ENCODE measurements at regions not wholly inside any gene's neighbourhood (a gene's known extent, or its start where the extent isn't known, plus 50 kb on each side); places are given as distances from the start of the nearest gene placed in this dataset.
"Not testable (repeated sequence)": the region's sequence is repeated elsewhere in the genome, so short reads cannot be mapped to it uniquely, and the experiment has no call there.

GRCh38 chr6:105688573-105688972 is 285.7 kb upstream of the PREP start:
- Histone ChIP-seq H3K36me3 (no peaks in the 10 kb centered on the region), H3K4me2 (no peak overlapping the region), H3K9me3 (ENCODE audit: low read depth) (no peaks in the 10 kb centered on the region), H3K4me3 (no peak overlapping the region), H3K4me1 (no peaks in the 10 kb centered on the region), H2AFZ (replicated peaks) (no peak overlapping the region), H3K27ac (no peak overlapping the region), H3K9ac (no peak overlapping the region), H3K27me3 (no peaks in the 10 kb centered on the region), H3F3A (ENCODE audit: low read depth) (no peaks in the 10 kb centered on the region), H3K79me2 (ENCODE audit: low read depth) (no peaks in the 10 kb centered on the region), H4K20me1 (ENCODE audit: low read depth) (no peaks in the 10 kb centered on the region)
- H3K4me1 Mint-ChIP-seq: no peaks in the 10 kb centered on the region
- H3K27ac Mint-ChIP-seq: no peak overlapping the region
- no peak overlapping the region for H3K4me3 Mint-ChIP-seq
- peaks cover 4% of the 10 kb centered on the region for H3K27me3 Mint-ChIP-seq (ENCODE audit: insufficient read depth, low read depth)
- no peaks in the 10 kb centered on the region for H3K36me3 Mint-ChIP-seq
- TF ChIP-seq EZH2 (IDR thresholded peaks at IDR 0.05): no peak
- TF ChIP-seq EZH2phosphoT487 (IDR thresholded peaks at IDR 0.05): no peak
- no peak for TF ChIP-seq CTCF (IDR thresholded peaks at IDR 0.05)
- peaks cover 28% of the 10 kb centered on the region for H3K9me3 Mint-ChIP-seq
- DNase-seq (ENCODE audit: low spot score): no peak

DNA sequence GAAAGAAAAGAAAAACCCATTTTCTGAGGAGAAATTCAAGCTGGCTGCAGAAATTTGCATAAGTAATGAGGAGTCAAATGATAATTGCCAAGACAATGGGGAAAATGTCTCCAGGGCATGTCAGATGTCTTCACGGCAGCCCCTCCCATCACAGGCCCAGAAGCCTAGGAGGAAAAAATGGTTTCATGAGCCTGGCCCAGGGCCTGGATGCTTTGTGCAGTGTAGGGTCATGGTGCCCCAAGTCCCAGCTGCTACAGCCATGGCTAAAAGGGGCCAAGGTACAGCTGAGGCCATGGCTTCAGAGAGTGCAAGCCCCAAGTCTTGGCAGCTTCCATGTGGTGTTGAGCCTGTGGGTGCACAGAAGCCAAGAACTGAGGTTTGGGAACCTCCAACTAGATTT is 283.9 kb upstream of the PREP start:
- not testable (repeated sequence) for DNase-seq (ENCODE audit: low spot score); H3K9ac ChIP-seq; H3K36me3 ChIP-seq; H3K36me3 Mint-ChIP-seq; H3K4me2 ChIP-seq; H3K4me3 ChIP-seq; H3K27ac Mint-ChIP-seq; H3K79me2 ChIP-seq (ENCODE audit: low read depth); H3K27me3 Mint-ChIP-seq (ENCODE audit: insufficient read depth, low read depth); H3K4me3 Mint-ChIP-seq; H3K27me3 ChIP-seq; H3K4me1 ChIP-seq; H2AFZ ChIP-seq (replicated peaks); H3F3A ChIP-seq (ENCODE audit: low read depth); H3K4me1 Mint-ChIP-seq; H3K27ac ChIP-seq; H3K9me3 ChIP-seq (ENCODE audit: low read depth); H4K20me1 ChIP-seq (ENCODE audit: low read depth)
- peaks cover 28% of the 10 kb centered on the region for H3K9me3 Mint-ChIP-seq

- H2AFZ ChIP-seq (replicated peaks): no peak overlapping the region
- no peaks in the 10 kb centered on the region for H3K4me1 Mint-ChIP-seq
- H3K79me2 ChIP-seq (ENCODE audit: low read depth): no peaks in the 10 kb centered on the region
- no peaks in the 10 kb centered on the region for H4K20me1 ChIP-seq (ENCODE audit: low read depth)
- H3K4me2 ChIP-seq: no peak overlapping the region
- peaks cover 3% of the 10 kb centered on the region for H3K4me1 ChIP-seq
- TF ChIP-seq EZH2 (IDR thresholded peaks at IDR 0.05) (no peak), CTCF (IDR thresholded peaks at IDR 0.05) (no peak), EZH2phosphoT487 (IDR thresholded peaks at IDR 0.05) (no peak)
- H3F3A ChIP-seq (ENCODE audit: low read depth): no peaks in the 10 kb centered on the region
- H3K36me3 ChIP-seq: no peaks in the 10 kb centered on the region
- no peaks in the 10 kb centered on the region for H3K36me3 Mint-ChIP-seq
- H3K27ac Mint-ChIP-seq: no peak overlapping the region
- H3K27me3 ChIP-seq: no peaks in the 10 kb centered on the region
- peaks cover 13% of the 10 kb centered on the region for H3K9me3 Mint-ChIP-seq
- no peak overlapping the region for H3K4me3 ChIP-seq
- H3K9ac ChIP-seq: no peak overlapping the region
- H3K27me3 Mint-ChIP-seq (ENCODE audit: insufficient read depth, low read depth): peaks cover 3% of the 10 kb centered on the region
- H3K9me3 ChIP-seq (ENCODE audit: low read depth): no peaks in the 10 kb centered on the region
- no peak overlapping the region for H3K4me3 Mint-ChIP-seq
- DNase-seq (ENCODE audit: low spot score): no peak
- H3K27ac ChIP-seq: no peak overlapping the region
These were observed 278.2 kb upstream of the PREP start for GRCh38 chr6:105681061-105681460.

DNA sequence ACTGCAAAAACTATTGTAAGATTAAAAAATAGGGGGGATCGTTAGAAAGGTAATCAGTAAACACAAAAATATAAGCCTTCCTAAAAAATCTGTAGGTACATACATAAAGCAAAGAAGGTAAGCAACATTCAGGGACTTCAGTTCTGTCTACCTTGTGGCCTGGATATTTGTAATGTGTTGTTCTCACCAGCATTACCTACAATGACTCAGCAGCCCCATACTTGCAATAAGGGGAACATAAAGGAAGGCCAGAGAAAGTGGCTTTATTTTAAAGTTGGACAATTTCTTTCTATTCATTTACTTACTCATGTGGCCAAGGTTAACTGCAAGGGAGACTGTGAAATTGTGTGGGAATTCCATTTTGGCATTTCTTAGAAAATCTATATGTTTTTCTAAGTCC is 277.2 kb upstream of the PREP start:
- no peaks in the 10 kb centered on the region for H3K79me2 ChIP-seq (ENCODE audit: low read depth)
- H3K27ac ChIP-seq: no peak overlapping the region
- no peak overlapping the region for H3K4me3 ChIP-seq
- no peak for DNase-seq (ENCODE audit: low spot score)
- Mint-ChIP-seq H3K27ac (no peak overlapping the region), H3K4me3 (no peak overlapping the region), H3K4me1 (no peaks in the 10 kb centered on the region), H3K27me3 (ENCODE audit: insufficient read depth, low read depth) (no peaks in the 10 kb centered on the region), H3K9me3 (peaks cover 12% of the 10 kb centered on the region), H3K36me3 (no peaks in the 10 kb centered on the region)
- H3K4me2 ChIP-seq: no peak overlapping the region
- no peaks in the 10 kb centered on the region for H3K9me3 ChIP-seq (ENCODE audit: low read depth)
- H4K20me1 ChIP-seq (ENCODE audit: low read depth): no peaks in the 10 kb centered on the region
- TF ChIP-seq EZH2 (IDR thresholded peaks at IDR 0.05): no peak
- TF ChIP-seq EZH2phosphoT487 (IDR thresholded peaks at IDR 0.05): no peak
- TF ChIP-seq CTCF (IDR thresholded peaks at IDR 0.05): no peak
- no peaks in the 10 kb centered on the region for H3K27me3 ChIP-seq
- no peak overlapping the region for H2AFZ ChIP-seq (replicated peaks)
- no peaks in the 10 kb centered on the region for H3F3A ChIP-seq (ENCODE audit: low read depth)
- no peak overlapping the region for H3K9ac ChIP-seq
- H3K4me1 ChIP-seq: peaks cover 9% of the 10 kb centered on the region
- H3K36me3 ChIP-seq: no peaks in the 10 kb centered on the region

All from neural progenitor cell (in vitro differentiated cells).